ENCODE measurements at regions not wholly inside any gene's neighbourhood (a gene's known extent, or its start where the extent isn't known, plus 50 kb on each side); places are given as distances from the start of the nearest gene placed in this dataset.

- peaks cover 0 to 39% (median 3%) of the 10 kb centered on the region in 3 donors for H3K4me1 ChIP-seq
- H3K27me3 ChIP-seq: no peaks in the 10 kb centered on the region
- no peaks in the 10 kb centered on the region for H3K9me3 ChIP-seq
- peak overlapping the region in 1 of 4 donors; percentile 1 for H3K27ac ChIP-seq
- no peak for DNase-seq
- no peaks in the 10 kb centered on the region for H3K36me3 ChIP-seq
- intact Hi-C loops (cut with DNase I): no loop called here
- H3K4me3 ChIP-seq: no peak overlapping the region
- TF ChIP-seq CTCF (IDR thresholded peaks at IDR 0.05) (no peak), POLR2A (IDR thresholded peaks at IDR 0.05) (no peak)
- 75 to 82% methylated on average over 6 of the region's 6 CpGs for WGBS, 2 donors
These were observed 198.6 kb upstream of the CWC22 start for GRCh38 chr2:180205621-180206235.

- H3K36me3 ChIP-seq: no peaks in the 10 kb centered on the region
- no peaks in the 10 kb centered on the region for H3K27me3 ChIP-seq
- no peaks in the 10 kb centered on the region for H3K9me3 ChIP-seq
- 61 to 77% methylated on average over 2 of the region's 2 CpGs for WGBS, 2 donors
- intact Hi-C loops (cut with DNase I): no loop called here
- H3K4me1 ChIP-seq: peaks cover 0 to 39% (median 3%) of the 10 kb centered on the region in 3 donors
- H3K4me3 ChIP-seq: no peak overlapping the region
- TF ChIP-seq CTCF (IDR thresholded peaks at IDR 0.05) (no peak), POLR2A (IDR thresholded peaks at IDR 0.05) (no peak)
- no peak for DNase-seq
- no peak overlapping the region for H3K27ac ChIP-seq
These were observed 196.9 kb upstream of the CWC22 start for GRCh38 chr2:180203972-180204371.

DNA sequence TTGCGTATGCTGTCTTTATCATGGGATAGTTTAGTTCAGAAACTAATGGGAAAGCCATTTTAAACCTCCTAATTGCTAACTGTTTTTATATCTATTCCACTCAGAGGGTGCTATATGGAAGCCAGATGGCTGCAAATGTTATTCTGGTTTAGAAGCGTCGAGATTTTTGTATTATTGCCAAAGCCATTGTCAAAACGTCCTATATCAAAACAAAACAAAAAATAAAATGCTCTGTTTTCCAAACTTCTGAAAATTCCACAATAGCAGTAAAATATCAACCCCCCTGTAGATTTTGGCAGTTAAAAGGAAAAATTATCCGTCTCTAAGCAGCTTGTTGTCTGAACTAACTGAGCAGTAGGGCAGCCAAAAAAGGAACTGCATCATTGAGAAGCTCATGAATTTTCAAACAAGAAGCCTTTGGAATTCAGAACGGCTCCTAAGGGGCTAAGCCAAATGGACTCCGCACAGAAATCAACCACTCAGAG lies 195.4 kb upstream of the CWC22 start:
- intact Hi-C loops (cut with DNase I): no loop called here
- Histone ChIP-seq H3K9me3 (no peaks in the 10 kb centered on the region), H3K27me3 (no peaks in the 10 kb centered on the region), H3K4me3 (no peak overlapping the region), H3K4me1 (peaks cover 0 to 39% (median 3%) of the 10 kb centered on the region in 3 donors), H3K36me3 (no peaks in the 10 kb centered on the region), H3K27ac (peak overlapping the region in 1 of 4 donors; percentile 38)
- 41 to 46% methylated on average over 7 of the region's 7 CpGs for WGBS, 2 donors
- no peak for TF ChIP-seq POLR2A (IDR thresholded peaks at IDR 0.05)
- TF ChIP-seq CTCF (IDR thresholded peaks at IDR 0.05): no peak
- DNase-seq: no peak

- Histone ChIP-seq H3K27me3 (no peaks in the 10 kb centered on the region), H3K27ac (no peak overlapping the region), H3K9me3 (no peaks in the 10 kb centered on the region), H3K36me3 (no peaks in the 10 kb centered on the region), H3K4me1 (peaks cover 0 to 3% (median 0%) of the 10 kb centered on the region in 3 donors), H3K4me3 (no peak overlapping the region)
- WGBS, 2 donors: 37 to 56% methylated on average over 1 to 2 of the region's 2 CpGs
- intact Hi-C loops (cut with DNase I): no loop called here
- TF ChIP-seq POLR2A (IDR thresholded peaks at IDR 0.05) (no peak), CTCF (IDR thresholded peaks at IDR 0.05) (no peak)
- DNase-seq: no peak
These were observed 189.4 kb upstream of the CWC22 start for GRCh38 chr2:180196419-180196977.

- intact Hi-C loops (cut with DNase I): no loop called here
- Histone ChIP-seq H3K27me3 (no peaks in the 10 kb centered on the region), H3K4me1 (peaks cover 0 to 3% (median 0%) of the 10 kb centered on the region in 3 donors), H3K27ac (no peak overlapping the region), H3K36me3 (no peaks in the 10 kb centered on the region), H3K4me3 (no peak overlapping the region), H3K9me3 (no peaks in the 10 kb centered on the region)
- no peak for DNase-seq
- TF ChIP-seq POLR2A (IDR thresholded peaks at IDR 0.05) (no peak), CTCF (IDR thresholded peaks at IDR 0.05) (no peak)
These were observed 188.8 kb upstream of the CWC22 start for GRCh38 chr2:180195847-180196246.
